Activated CD4-positive, CD25-positive, alpha-beta regulatory T cell treated with anti-CD3 and anti-CD28 coated beads, Interleukin-2, amount 50 U/mL, for 72 hours (primary cell): ENCODE measurements at regions not wholly inside any gene's neighbourhood (a gene's known extent, or its start where the extent isn't known, plus 50 kb on each side); places are given as distances from the start of the nearest gene placed in this dataset.

Source experiments
- DNase-seq: peaks from one replicate; pipeline ENCODE4 v3.0.0; 2021

DNA sequence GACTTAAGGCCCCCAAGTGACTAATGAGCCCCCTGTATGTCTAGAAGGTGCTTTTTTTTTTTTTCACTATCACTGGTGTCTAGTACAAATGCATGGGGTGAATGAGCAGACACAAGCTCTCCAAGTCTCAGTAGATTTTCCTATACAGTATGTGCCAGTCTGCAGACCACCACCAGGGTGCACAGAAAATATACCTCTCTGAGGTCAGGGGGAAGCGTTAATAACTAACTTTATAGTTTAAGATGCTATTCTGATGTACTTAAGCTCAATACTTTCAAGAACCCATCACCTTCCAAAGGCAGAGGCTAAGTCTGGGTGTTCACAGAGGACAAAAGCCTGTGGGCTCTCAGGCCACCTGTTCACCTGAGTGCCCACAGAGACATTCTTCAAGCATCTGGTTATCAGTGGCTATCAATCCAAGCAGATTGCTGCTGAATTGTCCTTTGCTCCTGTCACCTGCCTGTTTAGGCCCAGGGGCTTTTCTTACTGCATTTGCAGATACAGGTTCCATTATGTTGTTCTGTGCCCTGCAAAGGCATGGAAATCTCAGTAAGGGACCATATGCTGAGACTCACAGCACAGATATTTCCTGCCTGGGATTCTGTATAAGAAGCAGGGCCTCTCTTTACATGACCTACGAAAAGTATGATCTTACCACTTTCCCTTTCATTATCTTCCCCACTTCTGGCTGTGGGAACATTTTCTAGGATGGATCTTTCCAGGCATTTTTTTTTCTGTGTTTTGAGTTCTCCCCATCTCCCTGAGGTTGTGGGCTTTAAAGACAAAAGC is 534.6 kb downstream of the TNS1 start:
- no peak for DNase-seq

DNA sequence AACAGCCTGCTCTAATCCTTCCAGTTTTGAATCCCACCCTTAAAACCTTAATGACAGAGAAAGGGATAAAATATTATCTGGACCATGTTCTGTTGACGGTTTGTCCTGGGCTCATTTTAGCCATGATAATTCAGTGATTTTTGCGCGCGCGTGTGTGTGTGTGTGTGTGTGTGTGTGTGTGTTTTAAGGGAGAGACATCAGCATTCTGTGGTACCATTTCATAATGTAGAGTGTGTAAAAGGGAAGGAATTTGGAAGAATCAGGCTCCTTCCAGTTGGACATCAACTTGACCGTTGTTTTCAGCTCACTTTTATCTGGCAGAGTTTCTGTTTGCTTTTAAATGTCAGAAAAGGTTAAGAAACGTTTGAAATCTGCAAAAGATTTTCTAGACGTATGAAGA is 535.5 kb downstream of the TNS1 start:
- no peak for DNase-seq

DNA sequence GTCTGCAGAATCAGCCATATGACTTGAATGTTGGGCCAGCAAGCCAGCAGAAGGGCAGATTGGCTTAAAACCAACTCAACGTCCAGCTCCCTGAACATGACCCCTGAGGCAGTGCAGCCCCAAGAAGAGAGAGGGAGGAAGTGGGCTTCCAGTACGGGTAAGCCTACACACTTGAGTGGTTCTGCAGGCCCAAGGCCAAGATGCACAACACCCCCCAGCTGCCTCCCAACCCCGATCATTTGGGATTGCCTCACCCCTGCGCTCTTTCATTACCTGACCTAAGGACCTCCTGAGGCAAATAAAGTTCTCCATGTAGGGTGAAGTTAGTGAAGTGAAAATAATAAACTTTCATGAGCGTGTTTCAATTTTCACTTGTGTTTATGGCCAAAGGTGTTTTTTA is 536.0 kb downstream of the TNS1 start:
- no peak for DNase-seq

GRCh38 chr2:217466104-217466503 is 536.7 kb downstream of the TNS1 start:
- no peak for DNase-seq

GRCh38 chr2:217465100-217465499 is 537.7 kb downstream of the TNS1 start:
- DNase-seq = no peak

GRCh38 chr2:217463402-217464075 is 539.3 kb downstream of the TNS1 start:
- no peak for DNase-seq

GRCh38 chr2:217462121-217462520 is 540.7 kb downstream of the TNS1 start:
- DNase-seq = no peak

- DNase-seq = no peak
These were observed 541.1 kb downstream of the TNS1 start for GRCh38 chr2:217461674-217462073.

DNA sequence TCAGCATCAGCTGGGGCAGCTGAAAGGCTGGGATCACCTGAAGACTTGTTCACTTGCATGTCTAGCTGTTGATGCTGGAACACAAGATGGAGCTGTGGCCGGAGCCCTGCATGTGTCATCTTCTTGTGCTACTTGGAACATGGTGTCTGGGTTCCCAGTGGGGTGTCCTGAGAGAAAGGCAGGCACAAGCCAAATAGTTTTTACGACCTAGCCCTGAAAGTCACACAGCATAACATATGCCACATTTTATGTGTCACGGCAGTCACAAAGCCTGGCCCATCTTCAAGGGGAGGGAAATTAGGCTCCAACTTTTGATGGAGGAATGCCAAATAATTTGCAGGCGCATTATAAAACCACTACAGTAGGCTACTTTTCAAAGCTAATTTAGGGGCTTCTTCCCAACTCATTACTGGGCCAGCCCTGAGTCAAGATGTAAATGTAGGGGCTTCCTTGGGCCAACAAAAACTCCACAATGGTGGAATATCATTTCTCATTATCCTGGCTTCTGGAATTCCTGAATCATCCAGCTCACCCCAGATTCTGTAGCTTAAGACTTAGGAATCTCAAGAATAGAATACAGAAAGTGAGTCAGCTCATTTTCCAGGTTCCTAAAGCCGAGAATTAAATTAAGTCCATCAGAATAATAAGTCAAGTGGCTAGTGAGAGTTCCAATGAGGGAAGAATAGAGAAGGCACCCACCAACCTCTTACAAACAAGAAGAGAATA is 543.0 kb downstream of the TNS1 start:
- DNase-seq = no peak

DNA sequence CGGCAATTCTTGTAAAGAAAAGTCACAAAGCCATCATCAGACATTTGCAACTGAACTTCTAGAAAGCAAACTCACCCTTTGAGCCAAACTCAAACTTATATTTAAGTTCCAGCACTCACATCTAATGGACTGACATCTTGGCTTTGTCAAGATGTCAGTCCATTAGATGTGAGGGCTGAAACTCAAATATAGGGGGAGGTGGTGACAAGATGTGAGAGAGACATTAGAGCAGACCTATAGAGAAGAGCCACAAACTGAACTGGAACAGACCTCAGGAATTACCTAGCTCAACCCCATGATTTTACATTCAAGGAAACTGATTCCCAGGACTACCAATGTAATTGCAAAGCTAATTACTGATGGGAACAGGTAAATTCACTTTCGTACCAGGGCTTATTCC is 543.8 kb downstream of the TNS1 start:
- no peak for DNase-seq

GRCh38 chr2:217456016-217456415 is 546.8 kb downstream of the TNS1 start:
- DNase-seq = no peak

- DNase-seq = no peak
These were observed 549.9 kb downstream of the TNS1 start for GRCh38 chr2:217452928-217453327.

DNA sequence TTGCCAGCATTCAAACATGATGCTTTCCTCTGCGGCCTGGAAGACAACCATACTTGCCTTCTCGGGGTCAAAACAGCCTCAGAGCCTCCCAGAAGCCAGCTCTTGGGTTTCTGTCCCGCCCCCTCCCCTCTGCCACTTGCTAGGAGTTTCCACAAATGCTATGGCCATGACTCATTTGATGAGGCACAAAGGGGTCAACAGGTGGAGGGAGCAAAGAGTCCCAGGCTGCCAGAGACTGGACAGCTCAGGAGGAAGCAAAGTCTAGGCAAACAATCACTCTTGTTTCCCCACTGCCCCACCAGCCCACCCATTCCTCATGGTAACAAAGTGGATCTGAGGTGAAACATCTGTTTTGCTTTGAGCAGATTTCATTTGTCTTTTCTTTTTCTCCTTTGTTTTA is 551.1 kb downstream of the TNS1 start:
- DNase-seq = no peak

DNA sequence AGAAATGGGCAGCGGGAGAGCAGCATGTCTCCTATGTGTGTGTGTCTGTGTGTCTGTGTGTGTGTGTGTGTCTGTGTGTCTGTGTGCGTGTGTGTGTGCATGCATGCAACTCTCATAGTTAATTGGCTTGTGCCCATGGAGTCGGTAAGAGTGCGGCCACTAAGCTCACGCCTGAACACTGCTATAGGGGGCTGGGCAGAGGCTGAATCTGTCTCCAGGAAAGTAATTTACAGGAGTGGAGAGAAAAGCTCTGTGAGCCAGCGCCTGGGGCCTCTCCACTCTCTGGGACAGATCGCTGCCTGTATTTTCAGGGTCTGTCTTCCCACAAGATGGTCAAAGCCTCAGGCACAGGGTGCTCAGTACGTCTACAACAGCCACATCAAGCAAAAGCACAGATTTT is 553.4 kb downstream of the TNS1 start:
- no peak for DNase-seq

DNA sequence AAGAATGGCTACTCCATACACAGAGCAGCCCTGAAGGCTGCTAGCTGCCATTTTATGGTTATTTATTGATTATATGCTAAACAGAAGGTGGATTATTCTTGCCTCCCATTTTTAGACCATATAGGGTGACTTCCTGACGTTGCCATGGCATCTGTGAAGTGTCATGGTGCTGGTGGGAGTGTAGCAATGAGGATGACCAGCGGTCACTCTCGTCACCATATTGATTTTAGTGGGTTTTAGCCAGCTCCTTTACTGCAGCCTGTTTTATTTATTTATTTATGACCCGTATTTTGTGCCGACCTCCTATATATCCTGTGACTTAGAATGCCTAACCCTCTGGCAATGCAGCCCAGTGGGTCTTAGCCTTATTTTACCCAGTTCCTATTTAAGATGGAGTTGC is 553.9 kb downstream of the TNS1 start:
- no peak for DNase-seq

DNA sequence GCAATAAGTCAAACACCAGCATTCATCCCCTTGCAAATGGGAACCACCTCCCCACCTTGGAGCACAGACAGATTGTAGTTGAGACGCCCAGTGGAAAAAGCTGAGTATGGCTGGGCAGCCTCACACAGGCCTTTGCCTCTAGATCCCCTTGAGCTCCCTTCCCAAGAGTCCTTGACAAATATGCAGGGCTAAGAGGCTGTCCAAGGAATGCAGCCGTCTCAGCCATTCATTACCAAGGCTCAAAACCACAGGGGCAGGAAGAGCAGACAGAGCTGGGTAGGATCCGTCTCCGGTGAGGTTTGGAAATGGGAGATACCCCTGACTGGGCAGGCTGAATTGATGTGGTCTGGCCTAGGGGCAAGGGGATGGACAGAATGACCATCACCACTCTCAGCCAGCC is 557.1 kb downstream of the TNS1 start:
- no peak for DNase-seq

DNA sequence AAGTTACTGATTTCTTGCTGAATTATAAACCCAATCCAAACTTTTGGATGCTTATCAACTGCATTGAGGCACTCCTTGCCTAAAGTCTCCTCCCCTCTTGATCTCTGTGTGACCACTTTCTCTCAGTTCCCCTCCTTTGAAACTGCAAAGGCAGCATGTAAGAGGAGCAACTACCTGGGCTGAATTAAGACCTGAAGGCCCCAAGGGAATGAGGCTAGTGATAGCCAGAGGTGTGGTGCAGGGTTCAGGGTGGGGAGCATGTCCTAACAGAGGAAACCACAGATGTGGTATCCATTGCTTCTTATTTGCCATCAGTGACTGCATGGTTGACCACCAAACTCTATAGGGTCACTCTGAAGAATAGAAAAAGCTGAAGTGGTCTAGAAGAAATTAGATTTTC is 557.9 kb downstream of the TNS1 start:
- DNase-seq = no peak

- no peak for DNase-seq
These were observed 558.3 kb downstream of the TNS1 start for GRCh38 chr2:217444509-217444908.

GRCh38 chr2:217443601-217444000 is 559.2 kb downstream of the TNS1 start:
- DNase-seq = no peak

- no peak for DNase-seq
These were observed 562.8 kb downstream of the TNS1 start for GRCh38 chr2:217440000-217440399.

- DNase-seq = no peak
These were observed 564.0 kb downstream of the TNS1 start for GRCh38 chr2:217438821-217439220.

DNA sequence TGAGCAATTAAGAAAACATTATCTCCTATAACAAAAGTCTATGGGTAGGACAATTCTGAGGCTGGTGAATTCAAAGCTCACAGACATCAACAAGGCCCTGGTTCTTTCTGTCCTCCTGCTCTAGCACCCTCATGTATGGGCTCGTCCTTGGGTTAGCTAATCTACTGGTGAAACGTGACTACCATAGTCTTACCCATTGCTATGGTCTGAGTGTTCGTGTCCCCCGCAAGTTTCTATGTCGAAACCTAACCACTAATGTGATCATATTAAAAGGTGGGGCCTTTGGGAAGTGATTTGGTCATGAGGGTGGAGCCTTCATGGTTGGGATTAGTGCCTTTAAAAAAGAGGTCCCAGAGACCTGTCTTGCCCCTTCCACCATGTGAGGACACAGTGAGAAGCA is 564.7 kb downstream of the TNS1 start:
- DNase-seq = no peak

GRCh38 chr2:217437290-217437870 is 565.4 kb downstream of the TNS1 start:
- no peak for DNase-seq

- DNase-seq = no peak
These were observed 566.4 kb downstream of the TNS1 start for GRCh38 chr2:217436386-217436785.
